ENCODE measurements at regions not wholly inside any gene's neighbourhood (a gene's known extent, or its start where the extent isn't known, plus 50 kb on each side); places are given as distances from the start of the nearest gene placed in this dataset.

- TF ChIP-seq CTCF (conservative IDR thresholded peaks at IDR 0.05 in 1 of 2, IDR thresholded peaks at IDR 0.05 in 1 of 2; ENCODE audit: extremely low read depth in 1 of 2, insufficient read depth in 1 of 2, low read depth in 1 of 2, low read length in 2 of 2) (no peak), EZH2 (IDR thresholded peaks at IDR 0.05; ENCODE audit: borderline replicate concordance, low read length) (no peak)
These were observed 78.3 kb downstream of the MAFB start for GRCh38 chr20:40610730-40611129.
